ENCODE measurements at regions not wholly inside any gene's neighbourhood (a gene's known extent, or its start where the extent isn't known, plus 50 kb on each side); places are given as distances from the start of the nearest gene placed in this dataset.

GRCh38 chr3:146692254-146692653 is 87.1 kb upstream of the PLSCR5 start:
- no peak for TF ChIP-seq CTCF (IDR thresholded peaks at IDR 0.05)
- no peak for TF ChIP-seq POLR2A (IDR thresholded peaks at IDR 0.05)

Measured in thyroid gland (tissue), 4 donors.